Endodermal cell (in vitro differentiated cells): ENCODE measurements at regions not wholly inside any gene's neighbourhood (a gene's known extent, or its start where the extent isn't known, plus 50 kb on each side); places are given as distances from the start of the nearest gene placed in this dataset.

ENCODE experiments used
- DNase-seq: peaks from one replicate; pipeline ENCODE4 v3.0.0-alpha.2; 2017
- H3K27ac ChIP-seq: 2 replicates; pipeline ENCODE4 v1.5.1; 2013; ENCODE audit warnings: mild to moderate bottlenecking, low read depth, low read length, moderate library complexity
- H3K27me3 ChIP-seq: 2 replicates; pipeline ENCODE4 v1.6.1; 2013; ENCODE audit warnings: mild to moderate bottlenecking, low read length, moderate library complexity; ENCODE audit not compliant: insufficient read depth, control insufficient read depth, poor library complexity, severe bottlenecking
- H3K36me3 ChIP-seq: 2 replicates; pipeline ENCODE4 v1.7.0; 2013; ENCODE audit warnings: mild to moderate bottlenecking, low read length, moderate library complexity; ENCODE audit not compliant: control insufficient read depth, insufficient read depth
- H3K4me1 ChIP-seq: one replicate; pipeline ENCODE4 v1.7.0; 2013; ENCODE audit warnings: low read length; ENCODE audit not compliant: control insufficient read depth, insufficient read depth
- H3K4me3 ChIP-seq: 2 replicates; pipeline ENCODE4 v1.5.1; 2013; ENCODE audit warnings: mild to moderate bottlenecking, low read length, moderate library complexity
- H3K9ac ChIP-seq: 2 replicates; pipeline ENCODE4 v1.6.1; 2013; ENCODE audit warnings: mild to moderate bottlenecking, low read length, moderate library complexity; ENCODE audit not compliant: poor library complexity, severe bottlenecking; ENCODE audit errors: extremely low read depth
- H3K9me3 ChIP-seq: 2 replicates; pipeline ENCODE4 v1.6.1; 2013; ENCODE audit warnings: mild to moderate bottlenecking, low read length, moderate library complexity; ENCODE audit not compliant: control insufficient read depth
- H3K27ac Mint-ChIP-seq: 2 replicates; pipeline ENCODE4 v1.8.0; 2020; ENCODE audit warnings: mixed read lengths
- H3K27me3 Mint-ChIP-seq: 2 replicates; pipeline ENCODE4 v1.8.0; 2021; ENCODE audit warnings: mild to moderate bottlenecking, mixed read lengths; ENCODE audit not compliant: insufficient read depth
- H3K36me3 Mint-ChIP-seq: 2 replicates; pipeline ENCODE4 v1.8.0; 2020; ENCODE audit warnings: low read depth, mixed read lengths
- H3K4me1 Mint-ChIP-seq: 2 replicates; pipeline ENCODE4 v1.8.0; 2020; ENCODE audit warnings: mixed read lengths
- H3K4me3 Mint-ChIP-seq: 2 replicates; pipeline ENCODE4 v1.8.0; 2020; ENCODE audit warnings: mild to moderate bottlenecking, moderate library complexity, mixed read lengths
- H3K9me3 Mint-ChIP-seq: 2 replicates; pipeline ENCODE4 v1.8.0; 2020; ENCODE audit warnings: mild to moderate bottlenecking, mixed read lengths
- WGBS, 2 experiments: methylation state at CpG; one replicate each; pipeline versions ENCODE4 v1.1.5 to v1.1.7; 2013; ENCODE audit warnings: missing lambda C conversion rate in 2 of 2, mixed read lengths in 1 of 2; ENCODE audit not compliant: insufficient coverage in 1 of 2, insufficient read length in 1 of 2; 5-methylcytosine and 5-hydroxymethylcytosine counted together
- TF ChIP-seq, protein P1 (sequence below): fragments of 200-600 bp; sonication (generic); conservative IDR thresholded peaks from 2 replicates; pipeline ENCODE4 v1.5.0; 2021; ENCODE audit warnings: antibody characterized with exemption, mild to moderate bottlenecking

DNA sequence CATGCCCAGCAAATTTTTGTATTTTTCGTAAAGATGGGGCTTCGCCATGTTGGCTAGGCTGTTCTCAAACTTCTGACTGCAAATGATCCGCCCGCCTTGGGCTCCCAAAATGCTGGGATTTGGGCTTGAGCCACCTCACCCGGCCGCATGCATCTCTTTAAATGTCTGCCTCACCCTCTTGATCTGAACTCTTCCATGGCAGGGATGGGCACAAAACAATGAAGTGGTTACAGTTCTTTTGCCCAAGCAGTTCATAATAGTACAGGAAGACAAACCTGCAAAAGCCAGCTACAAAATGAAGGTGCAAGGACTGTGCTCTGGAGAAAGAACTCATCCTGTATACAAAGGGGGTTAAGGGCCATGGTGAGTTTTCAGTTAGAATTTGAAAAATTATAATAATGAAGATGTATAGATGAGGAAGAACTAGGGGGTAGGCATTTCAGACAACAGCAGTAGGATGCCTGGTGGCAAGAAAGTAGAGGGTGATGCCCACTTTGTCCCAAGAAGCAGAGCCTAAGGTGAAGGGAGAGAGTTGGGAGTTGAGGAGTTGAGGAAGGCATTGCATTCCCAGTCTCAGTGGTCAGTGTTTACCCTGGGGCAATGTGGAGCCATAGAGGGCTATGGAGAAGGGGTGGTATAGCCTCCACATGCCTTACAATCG lies 160.8 kb upstream of the MYCN start:
- no peaks in the 10 kb centered on the region for H3K4me1 ChIP-seq
- Mint-ChIP-seq H3K36me3 (no peaks in the 10 kb centered on the region), H3K4me3 (no peak overlapping the region), H3K9me3 (no peaks in the 10 kb centered on the region), H3K27me3 (no peaks in the 10 kb centered on the region), H3K27ac (no peak overlapping the region), H3K4me1 (peaks cover 13% of the 10 kb centered on the region)
- DNase-seq = no peak
- no peak overlapping the region for H3K4me3 ChIP-seq
- no peak overlapping the region for H3K27ac ChIP-seq
- H3K9me3 ChIP-seq = no peaks in the 10 kb centered on the region
- H3K9ac ChIP-seq = no peak overlapping the region
- no peaks in the 10 kb centered on the region for H3K27me3 ChIP-seq
- TF ChIP-seq, protein P1, sequence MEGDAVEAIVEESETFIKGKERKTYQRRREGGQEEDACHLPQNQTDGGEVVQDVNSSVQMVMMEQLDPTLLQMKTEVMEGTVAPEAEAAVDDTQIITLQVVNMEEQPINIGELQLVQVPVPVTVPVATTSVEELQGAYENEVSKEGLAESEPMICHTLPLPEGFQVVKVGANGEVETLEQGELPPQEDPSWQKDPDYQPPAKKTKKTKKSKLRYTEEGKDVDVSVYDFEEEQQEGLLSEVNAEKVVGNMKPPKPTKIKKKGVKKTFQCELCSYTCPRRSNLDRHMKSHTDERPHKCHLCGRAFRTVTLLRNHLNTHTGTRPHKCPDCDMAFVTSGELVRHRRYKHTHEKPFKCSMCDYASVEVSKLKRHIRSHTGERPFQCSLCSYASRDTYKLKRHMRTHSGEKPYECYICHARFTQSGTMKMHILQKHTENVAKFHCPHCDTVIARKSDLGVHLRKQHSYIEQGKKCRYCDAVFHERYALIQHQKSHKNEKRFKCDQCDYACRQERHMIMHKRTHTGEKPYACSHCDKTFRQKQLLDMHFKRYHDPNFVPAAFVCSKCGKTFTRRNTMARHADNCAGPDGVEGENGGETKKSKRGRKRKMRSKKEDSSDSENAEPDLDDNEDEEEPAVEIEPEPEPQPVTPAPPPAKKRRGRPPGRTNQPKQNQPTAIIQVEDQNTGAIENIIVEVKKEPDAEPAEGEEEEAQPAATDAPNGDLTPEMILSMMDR = no peak
- 93 to 97% methylated on average over 7 of the region's 7 CpGs for WGBS, 2 experiments
- no peaks in the 10 kb centered on the region for H3K36me3 ChIP-seq

DNA sequence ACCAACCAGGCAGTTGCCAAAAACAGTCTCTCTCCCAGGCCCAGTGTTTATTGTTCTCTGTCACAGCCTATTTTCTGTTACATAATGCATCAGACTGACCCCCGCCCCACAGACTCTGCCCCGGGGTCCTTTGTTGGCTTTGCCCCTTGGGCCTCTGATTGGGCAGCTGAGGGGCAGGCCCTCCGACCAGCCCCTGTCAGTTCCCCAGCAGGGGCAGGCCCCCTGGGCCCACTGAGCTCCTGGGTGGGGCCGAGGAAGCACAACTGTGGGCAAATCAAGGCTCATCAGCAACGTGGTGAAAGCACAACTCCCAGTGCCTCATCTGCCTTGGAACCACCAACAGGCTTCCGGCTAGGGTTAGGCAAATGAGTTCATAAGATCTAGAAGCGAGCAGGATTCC lies 160.1 kb upstream of the MYCN start:
- no peak overlapping the region for H3K4me3 ChIP-seq
- no peaks in the 10 kb centered on the region for H3K9me3 ChIP-seq
- no peaks in the 10 kb centered on the region for H3K27me3 ChIP-seq
- 71 to 85% methylated on average over 5 to 7 of the region's 7 CpGs for WGBS, 2 experiments
- H3K9ac ChIP-seq = no peak overlapping the region
- DNase-seq = no peak
- H3K27me3 Mint-ChIP-seq = no peaks in the 10 kb centered on the region
- TF ChIP-seq, protein P1 = no peak
- H3K4me1 ChIP-seq = no peaks in the 10 kb centered on the region
- H3K36me3 ChIP-seq = no peaks in the 10 kb centered on the region
- no peak overlapping the region for H3K27ac Mint-ChIP-seq
- H3K9me3 Mint-ChIP-seq = no peaks in the 10 kb centered on the region
- no peaks in the 10 kb centered on the region for H3K36me3 Mint-ChIP-seq
- H3K27ac ChIP-seq = no peak overlapping the region
- H3K4me3 Mint-ChIP-seq = no peak overlapping the region
- peaks cover 13% of the 10 kb centered on the region for H3K4me1 Mint-ChIP-seq

DNA sequence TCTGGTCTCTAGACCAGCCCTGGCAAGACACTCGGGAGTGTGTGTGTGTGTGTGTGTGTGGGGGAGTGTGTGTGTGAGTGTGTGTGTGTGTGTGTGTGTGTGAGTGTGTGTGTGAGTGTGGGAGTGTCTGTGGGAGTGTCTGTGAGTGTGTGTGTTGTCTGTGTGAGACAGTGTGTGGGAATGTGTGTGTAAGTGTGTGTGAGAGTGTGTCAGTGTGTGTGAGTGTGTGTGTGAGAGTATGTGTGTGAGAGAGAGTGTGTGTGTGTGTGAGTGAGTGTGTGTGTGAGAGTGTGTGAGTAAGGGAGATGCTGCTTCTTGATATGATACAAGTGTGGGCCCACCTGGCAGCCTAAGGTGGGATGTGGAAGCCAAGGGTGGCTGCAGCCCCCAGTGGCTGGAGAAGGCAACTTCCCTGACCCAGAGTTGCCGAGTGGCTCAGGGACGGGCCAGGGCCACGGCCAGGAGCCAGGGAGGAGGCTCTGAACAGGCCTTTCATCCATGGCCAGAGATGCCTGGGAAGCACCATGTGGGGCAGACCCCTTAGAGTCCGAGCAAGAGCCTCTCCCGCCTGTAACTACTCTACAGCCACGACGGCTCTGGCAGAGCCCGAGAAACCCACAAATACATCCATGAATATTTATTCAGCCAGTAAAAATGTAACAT lies 159.3 kb upstream of the MYCN start:
- Mint-ChIP-seq H3K27me3 (no peaks in the 10 kb centered on the region), H3K9me3 (no peaks in the 10 kb centered on the region), H3K36me3 (no peaks in the 10 kb centered on the region), H3K27ac (no peak overlapping the region), H3K4me1 (peaks cover 13% of the 10 kb centered on the region), H3K4me3 (no peak overlapping the region)
- 75 to 88% methylated on average over 2 to 9 of the region's 9 CpGs for WGBS, 2 experiments
- no peaks in the 10 kb centered on the region for H3K36me3 ChIP-seq
- H3K9me3 ChIP-seq = no peaks in the 10 kb centered on the region
- H3K27me3 ChIP-seq = no peaks in the 10 kb centered on the region
- H3K4me1 ChIP-seq = no peaks in the 10 kb centered on the region
- no peak overlapping the region for H3K9ac ChIP-seq
- TF ChIP-seq, protein P1 = peak; percentile 69
- no peak overlapping the region for H3K4me3 ChIP-seq
- H3K27ac ChIP-seq = no peak overlapping the region
- DNase-seq = peak; percentile 76
